Loucy (cell line): ENCODE measurements at regions not wholly inside any gene's neighbourhood (a gene's known extent, or its start where the extent isn't known, plus 50 kb on each side); places are given as distances from the start of the nearest gene placed in this dataset.

ENCODE experiments used
- CTCF ChIP-seq: fragments of 200-600 bp; sonication (generic); conservative IDR thresholded peaks from 2 replicates; pipeline ENCODE4 v1.5.1; 2014; ENCODE audit warnings: mild to moderate bottlenecking, antibody characterized with exemption, low read length
- EZH2phosphoT487 ChIP-seq: fragments of 200-600 bp; IDR thresholded peaks from 2 replicates; pipeline ENCODE4 v1.6.1; 2018; ENCODE audit warnings: antibody characterized with exemption, mild to moderate bottlenecking, moderate library complexity, borderline replicate concordance

GRCh38 chr2:129879614-129880180 is 99.8 kb upstream of the RAB6C start:
- TF ChIP-seq CTCF (no peak), EZH2phosphoT487 (no peak)
